GM12878 (cell line): ENCODE measurements at regions not wholly inside any gene's neighbourhood (a gene's known extent, or its start where the extent isn't known, plus 50 kb on each side); places are given as distances from the start of the nearest gene placed in this dataset.

Experiments used
- ATF7 ChIP-seq: fragments of 450-650 bp; IDR thresholded peaks from 2 replicates; pipeline ENCODE4 v1.6.1; 2016; ENCODE audit warnings: low read depth, mild to moderate bottlenecking
- CBX5 ChIP-seq: sonication (generic); IDR thresholded peaks from 2 replicates; pipeline ENCODE4 v1.6.1; 2016; ENCODE audit warnings: low read depth, moderate library complexity, mild to moderate bottlenecking, inconsistent platforms
- CEBPB ChIP-seq, 2 experiments: fragments of 150-350 bp in 1 of 2; IDR thresholded peaks; 2 replicates each; pipeline ENCODE4 v1.6.1; 2012 to 2014; ENCODE audit warnings: low read depth in 2 of 2, low read length in 2 of 2, borderline replicate concordance in 1 of 2, inconsistent platforms in 1 of 2
- CHD1 ChIP-seq: IDR thresholded peaks from 2 replicates; pipeline ENCODE4 v1.6.1; 2012; ENCODE audit warnings: low read depth, low read length, improper control_type of control experiment
- EED ChIP-seq: sonication (generic); IDR thresholded peaks from 2 replicates; pipeline ENCODE4 v1.6.1; 2016; ENCODE audit warnings: antibody characterized with exemption, low read depth
- EGR1 ChIP-seq, 2 experiments: IDR thresholded peaks; 1 replicate in 1 of 2; 2 replicates in 1 of 2; pipeline ENCODE4 v1.6.1; 2011 to 2012; ENCODE audit warnings: low read depth in 2 of 2, low read length in 2 of 2, borderline replicate concordance in 1 of 2, mild to moderate bottlenecking in 1 of 2, moderate library complexity in 1 of 2
- EP300 ChIP-seq, 2 experiments: fragments of 150-350 bp in 1 of 2; IDR thresholded peaks; 2 replicates each; pipeline ENCODE4 v1.6.1; 2011 to 2012; ENCODE audit warnings: low read depth in 2 of 2, low read length in 2 of 2, borderline replicate concordance in 1 of 2, improper control_type of control experiment in 1 of 2, inconsistent platforms in 1 of 2; ENCODE audit not compliant: control insufficient read depth in 1 of 2
- FOXK2 ChIP-seq: fragments of 450-650 bp; IDR thresholded peaks from 2 replicates; pipeline ENCODE4 v1.6.1; 2017; ENCODE audit warnings: mild to moderate bottlenecking, moderate library complexity
- NFIC ChIP-seq: IDR thresholded peaks from 2 replicates; pipeline ENCODE4 v1.6.1; 2012; ENCODE audit warnings: low read depth, mild to moderate bottlenecking, inconsistent platforms, low read length, moderate library complexity
- PAX8 ChIP-seq: fragments of 450-650 bp; IDR thresholded peaks from 2 replicates; pipeline ENCODE4 v1.6.1; 2017; ENCODE audit warnings: mild to moderate bottlenecking, moderate library complexity
- RBBP5 ChIP-seq: fragments of 200-600 bp; sonication (generic); conservative IDR thresholded peaks from 2 replicates; pipeline ENCODE4 v1.6.1; 2016
- TBL1XR1 ChIP-seq: IDR thresholded peaks from 2 replicates; pipeline ENCODE4 v1.6.1; 2012; ENCODE audit warnings: low read depth, low read length, improper control_type of control experiment
- ZBED1 ChIP-seq: IDR thresholded peaks from 2 replicates; pipeline ENCODE4 v1.6.1; 2016; ENCODE audit warnings: borderline replicate concordance
- TF ChIP-seq, protein P1 (sequence below): fragments of 450-650 bp; IDR thresholded peaks from 2 replicates; pipeline ENCODE4 v1.6.1; 2017; ENCODE audit warnings: mild to moderate bottlenecking, moderate library complexity
- TF ChIP-seq, protein P2 (sequence below): fragments of 150-350 bp; IDR thresholded peaks from 2 replicates; pipeline ENCODE4 v1.6.1; 2016; ENCODE audit warnings: low read depth, low read length
- TF ChIP-seq, protein P3 (sequence below): fragments of 450-650 bp; IDR thresholded peaks from 2 replicates; pipeline ENCODE4 v1.6.1; 2018; ENCODE audit warnings: mild to moderate bottlenecking, low read depth, moderate library complexity; ENCODE audit not compliant: partially characterized antibody
- TF ChIP-seq, protein P4 (sequence below): fragments of 450-650 bp; IDR thresholded peaks from 2 replicates; pipeline ENCODE4 v1.6.1; 2018; ENCODE audit warnings: borderline replicate concordance, mild to moderate bottlenecking; ENCODE audit not compliant: partially characterized antibody

DNA sequence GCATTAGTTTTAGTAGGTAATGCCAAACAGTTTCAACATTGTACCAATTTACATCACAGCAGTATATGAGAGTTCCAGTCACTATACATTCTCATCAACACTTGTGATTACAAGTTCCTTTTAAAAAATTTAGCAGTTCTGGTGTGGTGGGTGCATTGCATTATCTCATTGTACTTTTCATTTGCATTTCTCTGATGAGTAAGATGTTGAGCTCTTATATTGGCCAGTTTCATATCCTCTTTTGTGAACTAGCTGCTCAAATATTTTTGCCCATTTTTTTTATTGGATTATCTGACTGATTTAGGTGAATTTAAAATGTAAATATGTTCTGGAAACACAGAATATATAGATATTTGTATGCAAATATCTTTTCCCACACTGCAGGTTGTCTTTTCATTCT lies 160.9 kb upstream of the NR3C1 start (continued):
- TF ChIP-seq CBX5 (peak; percentile 65; the same call in 1 of the 2 replicates), RBBP5 (no peak), TBL1XR1 (no peak), FOXK2 (no peak), CEBPB (IDR thresholded peaks at IDR 0.05; ENCODE audit: borderline replicate concordance in 1 of 2, low read depth in 2 of 2, low read length in 2 of 2) (no peak), NFIC (peak; percentile 93; the same call in 1 of the 2 replicates), EP300 (IDR thresholded peaks at IDR 0.05; ENCODE audit: borderline replicate concordance in 1 of 2, control insufficient read depth in 1 of 2, low read depth in 2 of 2, low read length in 2 of 2) (peak; percentile 80 to 91), ZBED1 (no peak), EGR1 (IDR thresholded peaks at IDR 0.05; ENCODE audit: borderline replicate concordance in 1 of 2, low read depth in 2 of 2, low read length in 2 of 2) (no peak), CHD1 (no peak), ATF7 (peak; percentile 97), EED (no peak), PAX8 (no peak)
- TF ChIP-seq, protein P1, sequence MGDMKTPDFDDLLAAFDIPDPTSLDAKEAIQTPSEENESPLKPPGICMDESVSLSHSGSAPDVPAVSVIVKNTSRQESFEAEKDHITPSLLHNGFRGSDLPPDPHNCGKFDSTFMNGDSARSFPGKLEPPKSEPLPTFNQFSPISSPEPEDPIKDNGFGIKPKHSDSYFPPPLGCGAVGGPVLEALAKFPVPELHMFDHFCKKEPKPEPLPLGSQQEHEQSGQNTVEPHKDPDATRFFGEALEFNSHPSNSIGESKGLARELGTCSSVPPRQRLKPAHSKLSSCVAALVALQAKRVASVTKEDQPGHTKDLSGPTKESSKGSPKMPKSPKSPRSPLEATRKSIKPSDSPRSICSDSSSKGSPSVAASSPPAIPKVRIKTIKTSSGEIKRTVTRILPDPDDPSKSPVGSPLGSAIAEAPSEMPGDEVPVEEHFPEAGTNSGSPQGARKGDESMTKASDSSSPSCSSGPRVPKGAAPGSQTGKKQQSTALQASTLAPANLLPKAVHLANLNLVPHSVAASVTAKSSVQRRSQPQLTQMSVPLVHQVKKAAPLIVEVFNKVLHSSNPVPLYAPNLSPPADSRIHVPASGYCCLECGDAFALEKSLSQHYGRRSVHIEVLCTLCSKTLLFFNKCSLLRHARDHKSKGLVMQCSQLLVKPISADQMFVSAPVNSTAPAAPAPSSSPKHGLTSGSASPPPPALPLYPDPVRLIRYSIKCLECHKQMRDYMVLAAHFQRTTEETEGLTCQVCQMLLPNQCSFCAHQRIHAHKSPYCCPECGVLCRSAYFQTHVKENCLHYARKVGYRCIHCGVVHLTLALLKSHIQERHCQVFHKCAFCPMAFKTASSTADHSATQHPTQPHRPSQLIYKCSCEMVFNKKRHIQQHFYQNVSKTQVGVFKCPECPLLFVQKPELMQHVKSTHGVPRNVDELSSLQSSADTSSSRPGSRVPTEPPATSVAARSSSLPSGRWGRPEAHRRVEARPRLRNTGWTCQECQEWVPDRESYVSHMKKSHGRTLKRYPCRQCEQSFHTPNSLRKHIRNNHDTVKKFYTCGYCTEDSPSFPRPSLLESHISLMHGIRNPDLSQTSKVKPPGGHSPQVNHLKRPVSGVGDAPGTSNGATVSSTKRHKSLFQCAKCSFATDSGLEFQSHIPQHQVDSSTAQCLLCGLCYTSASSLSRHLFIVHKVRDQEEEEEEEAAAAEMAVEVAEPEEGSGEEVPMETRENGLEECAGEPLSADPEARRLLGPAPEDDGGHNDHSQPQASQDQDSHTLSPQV: no peak
- TF ChIP-seq, protein P2, sequence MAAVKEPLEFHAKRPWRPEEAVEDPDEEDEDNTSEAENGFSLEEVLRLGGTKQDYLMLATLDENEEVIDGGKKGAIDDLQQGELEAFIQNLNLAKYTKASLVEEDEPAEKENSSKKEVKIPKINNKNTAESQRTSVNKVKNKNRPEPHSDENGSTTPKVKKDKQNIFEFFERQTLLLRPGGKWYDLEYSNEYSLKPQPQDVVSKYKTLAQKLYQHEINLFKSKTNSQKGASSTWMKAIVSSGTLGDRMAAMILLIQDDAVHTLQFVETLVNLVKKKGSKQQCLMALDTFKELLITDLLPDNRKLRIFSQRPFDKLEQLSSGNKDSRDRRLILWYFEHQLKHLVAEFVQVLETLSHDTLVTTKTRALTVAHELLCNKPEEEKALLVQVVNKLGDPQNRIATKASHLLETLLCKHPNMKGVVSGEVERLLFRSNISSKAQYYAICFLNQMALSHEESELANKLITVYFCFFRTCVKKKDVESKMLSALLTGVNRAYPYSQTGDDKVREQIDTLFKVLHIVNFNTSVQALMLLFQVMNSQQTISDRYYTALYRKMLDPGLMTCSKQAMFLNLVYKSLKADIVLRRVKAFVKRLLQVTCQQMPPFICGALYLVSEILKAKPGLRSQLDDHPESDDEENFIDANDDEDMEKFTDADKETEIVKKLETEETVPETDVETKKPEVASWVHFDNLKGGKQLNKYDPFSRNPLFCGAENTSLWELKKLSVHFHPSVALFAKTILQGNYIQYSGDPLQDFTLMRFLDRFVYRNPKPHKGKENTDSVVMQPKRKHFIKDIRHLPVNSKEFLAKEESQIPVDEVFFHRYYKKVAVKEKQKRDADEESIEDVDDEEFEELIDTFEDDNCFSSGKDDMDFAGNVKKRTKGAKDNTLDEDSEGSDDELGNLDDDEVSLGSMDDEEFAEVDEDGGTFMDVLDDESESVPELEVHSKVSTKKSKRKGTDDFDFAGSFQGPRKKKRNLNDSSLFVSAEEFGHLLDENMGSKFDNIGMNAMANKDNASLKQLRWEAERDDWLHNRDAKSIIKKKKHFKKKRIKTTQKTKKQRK: no peak
- TF ChIP-seq, protein P3, sequence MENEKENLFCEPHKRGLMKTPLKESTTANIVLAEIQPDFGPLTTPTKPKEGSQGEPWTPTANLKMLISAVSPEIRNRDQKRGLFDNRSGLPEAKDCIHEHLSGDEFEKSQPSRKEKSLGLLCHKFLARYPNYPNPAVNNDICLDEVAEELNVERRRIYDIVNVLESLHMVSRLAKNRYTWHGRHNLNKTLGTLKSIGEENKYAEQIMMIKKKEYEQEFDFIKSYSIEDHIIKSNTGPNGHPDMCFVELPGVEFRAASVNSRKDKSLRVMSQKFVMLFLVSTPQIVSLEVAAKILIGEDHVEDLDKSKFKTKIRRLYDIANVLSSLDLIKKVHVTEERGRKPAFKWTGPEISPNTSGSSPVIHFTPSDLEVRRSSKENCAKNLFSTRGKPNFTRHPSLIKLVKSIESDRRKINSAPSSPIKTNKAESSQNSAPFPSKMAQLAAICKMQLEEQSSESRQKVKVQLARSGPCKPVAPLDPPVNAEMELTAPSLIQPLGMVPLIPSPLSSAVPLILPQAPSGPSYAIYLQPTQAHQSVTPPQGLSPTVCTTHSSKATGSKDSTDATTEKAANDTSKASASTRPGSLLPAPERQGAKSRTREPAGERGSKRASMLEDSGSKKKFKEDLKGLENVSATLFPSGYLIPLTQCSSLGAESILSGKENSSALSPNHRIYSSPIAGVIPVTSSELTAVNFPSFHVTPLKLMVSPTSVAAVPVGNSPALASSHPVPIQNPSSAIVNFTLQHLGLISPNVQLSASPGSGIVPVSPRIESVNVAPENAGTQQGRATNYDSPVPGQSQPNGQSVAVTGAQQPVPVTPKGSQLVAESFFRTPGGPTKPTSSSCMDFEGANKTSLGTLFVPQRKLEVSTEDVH: no peak
- TF ChIP-seq, protein P4, sequence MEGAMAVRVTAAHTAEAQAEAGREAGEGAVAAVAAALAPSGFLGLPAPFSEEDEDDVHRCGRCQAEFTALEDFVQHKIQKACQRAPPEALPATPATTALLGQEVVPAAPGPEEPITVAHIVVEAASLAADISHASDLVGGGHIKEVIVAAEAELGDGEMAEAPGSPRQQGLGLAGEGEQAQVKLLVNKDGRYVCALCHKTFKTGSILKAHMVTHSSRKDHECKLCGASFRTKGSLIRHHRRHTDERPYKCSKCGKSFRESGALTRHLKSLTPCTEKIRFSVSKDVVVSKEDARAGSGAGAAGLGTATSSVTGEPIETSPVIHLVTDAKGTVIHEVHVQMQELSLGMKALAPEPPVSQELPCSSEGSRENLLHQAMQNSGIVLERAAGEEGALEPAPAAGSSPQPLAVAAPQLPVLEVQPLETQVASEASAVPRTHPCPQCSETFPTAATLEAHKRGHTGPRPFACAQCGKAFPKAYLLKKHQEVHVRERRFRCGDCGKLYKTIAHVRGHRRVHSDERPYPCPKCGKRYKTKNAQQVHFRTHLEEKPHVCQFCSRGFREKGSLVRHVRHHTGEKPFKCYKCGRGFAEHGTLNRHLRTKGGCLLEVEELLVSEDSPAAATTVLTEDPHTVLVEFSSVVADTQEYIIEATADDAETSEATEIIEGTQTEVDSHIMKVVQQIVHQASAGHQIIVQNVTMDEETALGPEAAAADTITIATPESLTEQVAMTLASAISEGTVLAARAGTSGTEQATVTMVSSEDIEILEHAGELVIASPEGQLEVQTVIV: no peak
